Astrocyte (in vitro differentiated cells and primary cell): ENCODE measurements at regions not wholly inside any gene's neighbourhood (a gene's known extent, or its start where the extent isn't known, plus 50 kb on each side); places are given as distances from the start of the nearest gene placed in this dataset.

ENCODE experiments used
- CTCF ChIP-seq: IDR thresholded peaks from 2 replicates; pipeline ENCODE4 v1.5.1; 2011; ENCODE audit warnings: low read depth, mild to moderate bottlenecking, inconsistent platforms, low read length, moderate library complexity; ENCODE audit not compliant: insufficient read depth
- EZH2 ChIP-seq: IDR thresholded peaks from 2 replicates; pipeline ENCODE4 v1.6.1; 2012; ENCODE audit warnings: mild to moderate bottlenecking, low read length, inconsistent platforms; ENCODE audit not compliant: insufficient read depth

- no peak for TF ChIP-seq CTCF
- TF ChIP-seq EZH2, result no peak
Measured at GRCh38 chr3:124552224-124552623, 178.0 kb upstream of the UMPS start.
